IMR-90 (cell line): ENCODE measurements at regions not wholly inside any gene's neighbourhood (a gene's known extent, or its start where the extent isn't known, plus 50 kb on each side); places are given as distances from the start of the nearest gene placed in this dataset.

Experiments used
- CTCF ChIP-seq: conservative IDR thresholded peaks from 2 replicates; pipeline ENCODE4 v1.5.1; 2012; ENCODE audit warnings: mild to moderate bottlenecking, low read depth, low read length, improper control_type of control experiment
- NFE2L2 ChIP-seq: fragments of 150-350 bp; IDR thresholded peaks from 2 replicates; pipeline ENCODE4 v1.6.1; 2016; ENCODE audit warnings: low read depth, mild to moderate bottlenecking, low read length
- POLR2A ChIP-seq: IDR thresholded peaks from 2 replicates; pipeline ENCODE4 v1.6.1; 2012; ENCODE audit warnings: mild to moderate bottlenecking, low read depth, low read length

GRCh38 chr20:52016022-52016421 lies 175.6 kb downstream of the ZFP64 start:
- TF ChIP-seq CTCF (no peak), NFE2L2 (no peak), POLR2A (no peak)
